GM12874 (cell line): ENCODE measurements at regions not wholly inside any gene's neighbourhood (a gene's known extent, or its start where the extent isn't known, plus 50 kb on each side); places are given as distances from the start of the nearest gene placed in this dataset.

Experiments used
- TF ChIP-seq, protein P1 (sequence below): IDR thresholded peaks from 2 replicates; pipeline ENCODE4 v1.5.1; 2011; ENCODE audit warnings: low read depth, mild to moderate bottlenecking, control low read depth, low read length, moderate library complexity; ENCODE audit not compliant: insufficient read depth

DNA sequence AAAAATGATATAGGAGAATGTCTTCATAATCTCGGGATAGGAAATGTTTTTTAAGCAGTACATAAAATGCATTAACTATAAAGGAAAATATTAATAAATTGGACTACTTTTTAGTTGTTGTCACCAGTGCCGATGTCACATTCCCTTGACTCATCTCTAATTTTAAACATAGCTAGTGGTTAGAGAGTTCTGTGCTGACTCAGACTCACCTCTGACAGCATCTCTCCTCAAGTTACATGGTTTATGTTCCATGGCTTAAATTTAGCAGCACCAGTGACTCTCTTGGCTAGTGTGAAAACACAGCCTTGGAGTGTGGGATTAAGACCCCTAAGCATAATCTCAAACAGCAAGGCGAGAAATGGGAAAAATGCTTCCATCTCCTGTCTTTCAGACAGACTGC is 311.8 kb upstream of the MMS22L start:
- TF ChIP-seq, protein P1, sequence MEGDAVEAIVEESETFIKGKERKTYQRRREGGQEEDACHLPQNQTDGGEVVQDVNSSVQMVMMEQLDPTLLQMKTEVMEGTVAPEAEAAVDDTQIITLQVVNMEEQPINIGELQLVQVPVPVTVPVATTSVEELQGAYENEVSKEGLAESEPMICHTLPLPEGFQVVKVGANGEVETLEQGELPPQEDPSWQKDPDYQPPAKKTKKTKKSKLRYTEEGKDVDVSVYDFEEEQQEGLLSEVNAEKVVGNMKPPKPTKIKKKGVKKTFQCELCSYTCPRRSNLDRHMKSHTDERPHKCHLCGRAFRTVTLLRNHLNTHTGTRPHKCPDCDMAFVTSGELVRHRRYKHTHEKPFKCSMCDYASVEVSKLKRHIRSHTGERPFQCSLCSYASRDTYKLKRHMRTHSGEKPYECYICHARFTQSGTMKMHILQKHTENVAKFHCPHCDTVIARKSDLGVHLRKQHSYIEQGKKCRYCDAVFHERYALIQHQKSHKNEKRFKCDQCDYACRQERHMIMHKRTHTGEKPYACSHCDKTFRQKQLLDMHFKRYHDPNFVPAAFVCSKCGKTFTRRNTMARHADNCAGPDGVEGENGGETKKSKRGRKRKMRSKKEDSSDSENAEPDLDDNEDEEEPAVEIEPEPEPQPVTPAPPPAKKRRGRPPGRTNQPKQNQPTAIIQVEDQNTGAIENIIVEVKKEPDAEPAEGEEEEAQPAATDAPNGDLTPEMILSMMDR = no peak

GRCh38 chr6:97621111-97621510 is 338.1 kb upstream of the MMS22L start:
- TF ChIP-seq, protein P1 = no peak

- TF ChIP-seq, protein P1 = no peak
These were observed 343.8 kb upstream of the MMS22L start for GRCh38 chr6:97626671-97627441.

DNA sequence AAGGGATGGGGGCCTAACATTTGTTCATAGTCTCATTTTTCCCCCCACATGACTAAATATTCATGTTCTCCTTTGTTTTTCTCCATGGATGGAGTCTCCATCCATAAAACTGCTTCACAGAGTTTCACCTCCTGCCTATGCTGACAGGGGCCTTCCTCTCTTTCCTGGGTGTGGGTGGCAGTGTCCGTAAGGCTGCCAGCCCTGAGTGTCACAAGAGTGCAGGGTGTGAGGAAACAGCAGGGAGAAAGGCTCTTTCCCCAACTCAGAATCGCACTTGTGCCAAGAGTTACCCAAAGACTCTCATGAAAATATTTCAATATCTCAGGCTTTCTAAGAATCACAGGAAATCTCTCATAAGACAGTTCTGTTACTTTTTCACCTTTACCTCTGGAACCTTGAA is 346.2 kb upstream of the MMS22L start:
- TF ChIP-seq, protein P1 = no peak

- TF ChIP-seq, protein P1 = no peak
These were observed 347.6 kb upstream of the MMS22L start for GRCh38 chr6:97630604-97631003.

DNA sequence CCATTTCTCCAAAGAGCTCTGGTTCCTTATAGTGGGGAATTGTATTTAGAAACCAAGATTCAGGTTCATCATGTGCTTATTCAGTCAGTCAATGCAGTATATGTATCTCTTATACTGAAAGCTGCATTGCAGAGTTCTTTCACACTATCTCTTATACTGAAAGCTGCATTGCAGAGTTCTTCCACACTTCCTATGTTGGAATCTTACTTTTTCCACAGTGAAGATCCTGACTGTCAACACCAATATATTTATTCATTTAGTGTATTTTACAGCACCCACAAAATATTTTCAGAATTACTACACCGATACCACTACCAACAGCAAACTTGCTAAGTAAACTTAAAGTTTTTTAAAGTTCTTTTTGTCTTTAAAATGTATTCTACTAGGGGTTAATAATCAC is 349.3 kb upstream of the MMS22L start:
- TF ChIP-seq, protein P1 = no peak

- TF ChIP-seq, protein P1 = no peak
These were observed 356.7 kb upstream of the MMS22L start for GRCh38 chr6:97639702-97640101.
